HepG2 (cell line): ENCODE measurements at regions not wholly inside any gene's neighbourhood (a gene's known extent, or its start where the extent isn't known, plus 50 kb on each side); places are given as distances from the start of the nearest gene placed in this dataset.

ENCODE experiments used
- HOXD1 ChIP-seq: sonication (generic); formaldehyde crosslinking; IDR thresholded peaks from 2 replicates; pipeline ENCODE4 v1.5.0; 2020; ENCODE audit warnings: missing genetic modification reagents
- TBX2 ChIP-seq: sonication (generic); formaldehyde crosslinking; IDR thresholded peaks from 2 replicates; pipeline ENCODE4 v1.5.0; 2020; ENCODE audit warnings: missing genetic modification reagents, mild to moderate bottlenecking, borderline replicate concordance
- ZNF101 ChIP-seq: sonication (generic); formaldehyde crosslinking; IDR thresholded peaks from 2 replicates; pipeline ENCODE4 v1.4.0; 2020; ENCODE audit warnings: mild to moderate bottlenecking, low read depth, missing genetic modification reagents, borderline replicate concordance
- TF ChIP-seq, protein P1 (sequence below): IDR thresholded peaks from 2 replicates; pipeline ENCODE4 v1.6.1; 2016; ENCODE audit warnings: control low read depth
- TF ChIP-seq, protein P2 (sequence below): sonication (generic); formaldehyde crosslinking; IDR thresholded peaks from 2 replicates; pipeline ENCODE4 v1.4.0; 2020; ENCODE audit warnings: missing genetic modification reagents
- TF ChIP-seq, protein P3 (sequence below): sonication (generic); formaldehyde crosslinking; IDR thresholded peaks from 2 replicates; pipeline ENCODE4 v1.9.0; 2021; ENCODE audit warnings: missing genetic modification reagents, borderline replicate concordance
- TF ChIP-seq, protein P4 (sequence below), 2 experiments: sonication (generic) in 1 of 2; formaldehyde crosslinking in 1 of 2; IDR thresholded peaks; 2 replicates each; pipeline versions ENCODE4 v1.4.0 to v1.6.1; 2018 to 2020; ENCODE audit warnings: missing genetic modification reagents in 2 of 2, borderline replicate concordance in 1 of 2, low read depth in 1 of 2, mild to moderate bottlenecking in 1 of 2, missing biosample characterization in 1 of 2
- TF ChIP-seq, protein P5 (sequence below): sonication (generic); formaldehyde crosslinking; IDR thresholded peaks from 2 replicates; pipeline ENCODE4 v1.5.0; 2020; ENCODE audit warnings: mild to moderate bottlenecking, missing genetic modification reagents

DNA sequence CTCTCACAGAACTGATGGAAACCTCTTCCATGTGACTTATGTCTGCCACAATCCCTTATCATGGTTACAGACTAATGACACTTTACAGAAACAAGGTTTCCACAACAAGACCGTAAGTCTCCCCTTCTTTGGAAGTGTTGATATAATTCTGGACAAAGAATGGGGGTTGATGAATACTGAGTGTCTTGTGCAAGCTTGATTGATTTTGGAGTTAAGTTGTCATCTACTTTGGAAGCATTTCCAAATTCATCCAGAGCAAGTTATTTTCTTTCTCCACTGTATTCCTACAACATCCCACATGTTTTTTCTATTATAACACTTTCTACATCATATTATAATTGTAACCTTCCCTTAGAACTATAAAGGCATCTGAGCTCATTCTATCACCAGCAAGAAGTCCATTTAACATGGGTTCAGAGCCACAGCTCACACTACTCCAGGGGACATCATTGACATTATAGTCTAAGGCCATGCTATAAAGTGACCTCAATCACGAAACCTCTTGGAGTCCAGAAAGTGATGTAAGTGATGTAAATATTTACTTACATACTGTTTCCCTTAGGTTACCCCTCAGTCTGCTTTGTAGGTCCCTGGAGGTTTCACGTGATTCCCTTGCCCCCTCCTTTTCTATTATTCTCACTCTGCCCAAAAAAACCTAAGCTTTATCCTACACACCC lies 125.7 kb upstream of the PBX1 start (continued):
- TF ChIP-seq, protein P1, sequence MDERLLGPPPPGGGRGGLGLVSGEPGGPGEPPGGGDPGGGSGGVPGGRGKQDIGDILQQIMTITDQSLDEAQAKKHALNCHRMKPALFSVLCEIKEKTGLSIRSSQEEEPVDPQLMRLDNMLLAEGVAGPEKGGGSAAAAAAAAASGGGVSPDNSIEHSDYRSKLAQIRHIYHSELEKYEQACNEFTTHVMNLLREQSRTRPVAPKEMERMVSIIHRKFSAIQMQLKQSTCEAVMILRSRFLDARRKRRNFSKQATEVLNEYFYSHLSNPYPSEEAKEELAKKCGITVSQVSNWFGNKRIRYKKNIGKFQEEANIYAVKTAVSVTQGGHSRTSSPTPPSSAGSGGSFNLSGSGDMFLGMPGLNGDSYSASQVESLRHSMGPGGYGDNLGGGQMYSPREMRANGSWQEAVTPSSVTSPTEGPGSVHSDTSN: no peak
- TF ChIP-seq ZNF101 (no peak), TBX2 (CRISPR knock-in tag) (no peak), HOXD1 (no peak)
- TF ChIP-seq, protein P2, sequence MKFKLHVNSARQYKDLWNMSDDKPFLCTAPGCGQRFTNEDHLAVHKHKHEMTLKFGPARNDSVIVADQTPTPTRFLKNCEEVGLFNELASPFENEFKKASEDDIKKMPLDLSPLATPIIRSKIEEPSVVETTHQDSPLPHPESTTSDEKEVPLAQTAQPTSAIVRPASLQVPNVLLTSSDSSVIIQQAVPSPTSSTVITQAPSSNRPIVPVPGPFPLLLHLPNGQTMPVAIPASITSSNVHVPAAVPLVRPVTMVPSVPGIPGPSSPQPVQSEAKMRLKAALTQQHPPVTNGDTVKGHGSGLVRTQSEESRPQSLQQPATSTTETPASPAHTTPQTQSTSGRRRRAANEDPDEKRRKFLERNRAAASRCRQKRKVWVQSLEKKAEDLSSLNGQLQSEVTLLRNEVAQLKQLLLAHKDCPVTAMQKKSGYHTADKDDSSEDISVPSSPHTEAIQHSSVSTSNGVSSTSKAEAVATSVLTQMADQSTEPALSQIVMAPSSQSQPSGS: no peak
- TF ChIP-seq, protein P3, sequence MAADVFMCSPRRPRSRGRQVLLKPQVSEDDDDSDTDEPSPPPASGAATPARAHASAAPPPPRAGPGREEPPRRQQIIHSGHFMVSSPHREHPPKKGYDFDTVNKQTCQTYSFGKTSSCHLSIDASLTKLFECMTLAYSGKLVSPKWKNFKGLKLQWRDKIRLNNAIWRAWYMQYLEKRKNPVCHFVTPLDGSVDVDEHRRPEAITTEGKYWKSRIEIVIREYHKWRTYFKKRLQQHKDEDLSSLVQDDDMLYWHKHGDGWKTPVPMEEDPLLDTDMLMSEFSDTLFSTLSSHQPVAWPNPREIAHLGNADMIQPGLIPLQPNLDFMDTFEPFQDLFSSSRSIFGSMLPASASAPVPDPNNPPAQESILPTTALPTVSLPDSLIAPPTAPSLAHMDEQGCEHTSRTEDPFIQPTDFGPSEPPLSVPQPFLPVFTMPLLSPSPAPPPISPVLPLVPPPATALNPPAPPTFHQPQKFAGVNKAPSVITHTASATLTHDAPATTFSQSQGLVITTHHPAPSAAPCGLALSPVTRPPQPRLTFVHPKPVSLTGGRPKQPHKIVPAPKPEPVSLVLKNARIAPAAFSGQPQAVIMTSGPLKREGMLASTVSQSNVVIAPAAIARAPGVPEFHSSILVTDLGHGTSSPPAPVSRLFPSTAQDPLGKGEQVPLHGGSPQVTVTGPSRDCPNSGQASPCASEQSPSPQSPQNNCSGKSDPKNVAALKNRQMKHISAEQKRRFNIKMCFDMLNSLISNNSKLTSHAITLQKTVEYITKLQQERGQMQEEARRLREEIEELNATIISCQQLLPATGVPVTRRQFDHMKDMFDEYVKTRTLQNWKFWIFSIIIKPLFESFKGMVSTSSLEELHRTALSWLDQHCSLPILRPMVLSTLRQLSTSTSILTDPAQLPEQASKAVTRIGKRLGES (CRISPR knock-in tag): no peak
- TF ChIP-seq, protein P4, sequence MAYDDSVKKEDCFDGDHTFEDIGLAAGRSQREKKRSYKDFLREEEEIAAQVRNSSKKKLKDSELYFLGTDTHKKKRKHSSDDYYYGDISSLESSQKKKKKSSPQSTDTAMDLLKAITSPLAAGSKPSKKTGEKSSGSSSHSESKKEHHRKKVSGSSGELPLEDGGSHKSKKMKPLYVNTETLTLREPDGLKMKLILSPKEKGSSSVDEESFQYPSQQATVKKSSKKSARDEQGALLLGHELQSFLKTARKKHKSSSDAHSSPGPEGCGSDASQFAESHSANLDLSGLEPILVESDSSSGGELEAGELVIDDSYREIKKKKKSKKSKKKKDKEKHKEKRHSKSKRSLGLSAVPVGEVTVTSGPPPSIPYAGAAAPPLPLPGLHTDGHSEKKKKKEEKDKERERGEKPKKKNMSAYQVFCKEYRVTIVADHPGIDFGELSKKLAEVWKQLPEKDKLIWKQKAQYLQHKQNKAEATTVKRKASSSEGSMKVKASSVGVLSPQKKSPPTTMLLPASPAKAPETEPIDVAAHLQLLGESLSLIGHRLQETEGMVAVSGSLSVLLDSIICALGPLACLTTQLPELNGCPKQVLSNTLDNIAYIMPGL (CRISPR knock-in tag; IDR thresholded peaks at IDR 0.05; ENCODE audit: borderline replicate concordance in 1 of 2, low read depth in 1 of 2): no peak
- TF ChIP-seq, protein P5, sequence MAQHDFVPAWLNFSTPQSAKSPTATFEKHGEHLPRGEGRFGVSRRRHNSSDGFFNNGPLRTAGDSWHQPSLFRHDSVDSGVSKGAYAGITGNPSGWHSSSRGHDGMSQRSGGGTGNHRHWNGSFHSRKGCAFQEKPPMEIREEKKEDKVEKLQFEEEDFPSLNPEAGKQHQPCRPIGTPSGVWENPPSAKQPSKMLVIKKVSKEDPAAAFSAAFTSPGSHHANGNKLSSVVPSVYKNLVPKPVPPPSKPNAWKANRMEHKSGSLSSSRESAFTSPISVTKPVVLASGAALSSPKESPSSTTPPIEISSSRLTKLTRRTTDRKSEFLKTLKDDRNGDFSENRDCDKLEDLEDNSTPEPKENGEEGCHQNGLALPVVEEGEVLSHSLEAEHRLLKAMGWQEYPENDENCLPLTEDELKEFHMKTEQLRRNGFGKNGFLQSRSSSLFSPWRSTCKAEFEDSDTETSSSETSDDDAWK (CRISPR knock-in tag): no peak
- TF ChIP-seq, all 625 proteins: peak for 0
